ENCODE measurements at regions not wholly inside any gene's neighbourhood (a gene's known extent, or its start where the extent isn't known, plus 50 kb on each side); places are given as distances from the start of the nearest gene placed in this dataset.

GRCh38 chr1:194103516-194104246, 917.3 kb upstream of the B3GALT2 start:
- TF ChIP-seq CTCF (IDR thresholded peaks at IDR 0.05) (no peak), POLR2A (IDR thresholded peaks at IDR 0.05) (no peak)
